H1 (cell line): ENCODE measurements at regions not wholly inside any gene's neighbourhood (a gene's known extent, or its start where the extent isn't known, plus 50 kb on each side); places are given as distances from the start of the nearest gene placed in this dataset.

Experiments used
- CHD7 ChIP-seq: fragments of 300-600 bp; sonication (generic); IDR thresholded peaks from 2 replicates; pipeline ENCODE4 v1.7.1; 2012; ENCODE audit warnings: low read length, moderate library complexity, mild to moderate bottlenecking, inconsistent platforms; ENCODE audit not compliant: insufficient replicate concordance
- NRF1 ChIP-seq: IDR thresholded peaks from 2 replicates; pipeline ENCODE4 v1.6.1; 2011; ENCODE audit warnings: mild to moderate bottlenecking, low read depth, low read length, improper control_type of control experiment
- TCF12 ChIP-seq: IDR thresholded peaks from 2 replicates; pipeline ENCODE4 v1.6.1; 2011; ENCODE audit warnings: low read depth, mild to moderate bottlenecking, low read length

DNA sequence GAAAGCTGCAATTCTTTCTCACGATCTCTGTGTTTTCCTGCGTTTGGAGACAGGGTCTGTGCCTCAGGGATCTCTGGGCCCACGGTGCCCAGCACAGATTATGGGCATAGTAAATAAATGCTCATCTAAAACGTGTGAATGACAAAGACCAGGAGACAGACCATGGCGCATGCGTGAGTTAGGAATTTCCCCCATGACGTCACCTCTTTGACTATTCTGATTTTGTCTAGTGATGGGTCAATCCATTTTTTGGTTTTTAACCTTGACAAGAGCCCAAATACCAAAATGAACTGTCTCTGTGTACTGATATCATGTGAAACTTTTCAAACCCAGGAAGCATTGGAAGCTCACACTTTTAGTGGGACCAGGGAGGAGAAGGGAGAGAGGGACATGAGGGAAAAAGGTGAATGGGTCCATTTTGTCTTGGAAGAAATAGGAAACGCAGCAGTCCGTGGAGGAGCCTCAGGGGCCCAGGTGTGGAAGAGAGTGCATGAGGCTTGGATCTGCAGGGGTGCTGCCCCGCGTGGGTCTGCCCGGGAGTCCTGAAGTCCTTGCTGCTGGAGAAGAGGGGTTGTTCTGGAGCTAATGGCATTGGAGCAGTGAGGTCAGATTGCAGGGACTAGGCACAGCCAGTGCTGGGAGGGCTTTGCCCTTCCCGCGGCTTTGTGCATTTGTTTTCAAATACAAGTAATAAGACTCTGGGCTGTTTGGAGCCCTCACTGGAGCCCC is 172.2 kb downstream of the ASB1 start (continued):
- TF ChIP-seq CHD7 (no peak), NRF1 (no peak), TCF12 (no peak)
